GM12874 (cell line): ENCODE measurements at regions not wholly inside any gene's neighbourhood (a gene's known extent, or its start where the extent isn't known, plus 50 kb on each side); places are given as distances from the start of the nearest gene placed in this dataset.

ENCODE experiments used
- TF ChIP-seq, protein P1 (sequence below): IDR thresholded peaks from 2 replicates; pipeline ENCODE4 v1.5.1; 2011; ENCODE audit warnings: low read depth, mild to moderate bottlenecking, control low read depth, low read length, moderate library complexity; ENCODE audit not compliant: insufficient read depth

DNA sequence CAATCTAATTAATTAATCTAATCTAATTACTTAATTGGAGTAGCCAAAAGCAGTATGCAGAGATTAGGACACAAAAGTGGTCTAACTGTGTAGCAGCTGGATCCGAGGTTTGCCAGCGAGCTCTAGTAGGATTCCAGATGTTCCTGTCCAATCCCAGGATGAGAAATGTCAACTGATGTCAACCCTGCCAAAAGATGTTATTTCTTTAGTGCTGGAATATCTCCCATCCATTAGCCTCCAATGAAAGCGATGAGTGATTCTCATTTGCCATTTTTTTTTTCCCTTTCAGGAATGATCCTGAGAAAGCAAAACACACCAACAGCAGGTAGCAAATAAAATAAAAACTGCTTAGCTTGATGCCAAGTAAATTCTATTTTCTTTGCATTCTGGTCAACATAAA, 372.9 kb downstream of the STIM2 start:
- TF ChIP-seq, protein P1, sequence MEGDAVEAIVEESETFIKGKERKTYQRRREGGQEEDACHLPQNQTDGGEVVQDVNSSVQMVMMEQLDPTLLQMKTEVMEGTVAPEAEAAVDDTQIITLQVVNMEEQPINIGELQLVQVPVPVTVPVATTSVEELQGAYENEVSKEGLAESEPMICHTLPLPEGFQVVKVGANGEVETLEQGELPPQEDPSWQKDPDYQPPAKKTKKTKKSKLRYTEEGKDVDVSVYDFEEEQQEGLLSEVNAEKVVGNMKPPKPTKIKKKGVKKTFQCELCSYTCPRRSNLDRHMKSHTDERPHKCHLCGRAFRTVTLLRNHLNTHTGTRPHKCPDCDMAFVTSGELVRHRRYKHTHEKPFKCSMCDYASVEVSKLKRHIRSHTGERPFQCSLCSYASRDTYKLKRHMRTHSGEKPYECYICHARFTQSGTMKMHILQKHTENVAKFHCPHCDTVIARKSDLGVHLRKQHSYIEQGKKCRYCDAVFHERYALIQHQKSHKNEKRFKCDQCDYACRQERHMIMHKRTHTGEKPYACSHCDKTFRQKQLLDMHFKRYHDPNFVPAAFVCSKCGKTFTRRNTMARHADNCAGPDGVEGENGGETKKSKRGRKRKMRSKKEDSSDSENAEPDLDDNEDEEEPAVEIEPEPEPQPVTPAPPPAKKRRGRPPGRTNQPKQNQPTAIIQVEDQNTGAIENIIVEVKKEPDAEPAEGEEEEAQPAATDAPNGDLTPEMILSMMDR = no peak

GRCh38 chr4:27234306-27234899, 373.8 kb downstream of the STIM2 start:
- TF ChIP-seq, protein P1 = no peak

- TF ChIP-seq, protein P1 = no peak
Measured at GRCh38 chr4:27239641-27240040, 379.0 kb downstream of the STIM2 start.

DNA sequence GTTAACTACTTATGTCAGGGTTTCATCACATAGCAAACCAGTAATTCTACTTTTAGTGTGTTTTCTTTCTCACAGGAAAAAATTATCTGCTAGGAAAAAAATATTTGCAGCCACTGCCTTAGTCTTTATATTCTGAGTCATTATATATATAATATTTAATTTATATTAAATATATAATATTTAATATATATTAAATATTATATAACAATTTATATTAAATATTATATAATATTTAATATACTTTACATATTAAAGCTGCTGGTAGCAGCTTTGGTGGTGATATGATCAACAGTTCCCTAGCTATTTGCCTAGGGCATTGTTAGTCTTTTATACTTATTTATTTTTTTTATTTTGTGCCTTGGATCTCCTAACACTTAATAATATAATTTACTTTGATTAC, 381.6 kb downstream of the STIM2 start:
- TF ChIP-seq, protein P1 = no peak

- TF ChIP-seq, protein P1 = no peak
Measured at GRCh38 chr4:27245216-27245615, 384.6 kb downstream of the STIM2 start.

DNA sequence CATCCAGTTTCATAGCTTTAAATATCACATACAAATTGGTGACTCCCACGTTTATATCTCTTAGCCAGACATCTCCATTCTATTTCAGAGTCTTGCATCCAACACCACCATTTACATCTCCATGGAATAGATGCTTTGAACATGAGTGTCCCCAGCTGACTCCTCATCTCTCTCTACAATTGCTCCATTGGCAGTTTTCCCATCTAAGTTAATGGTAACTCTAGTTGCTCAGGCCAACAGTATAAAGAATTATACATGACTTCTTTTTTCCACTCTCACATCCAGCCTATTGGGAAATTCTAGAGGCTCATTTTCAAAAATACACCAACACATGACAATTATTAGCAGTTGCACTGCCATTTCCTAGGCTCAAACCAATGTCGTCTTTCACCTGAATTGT, 388.2 kb downstream of the STIM2 start:
- TF ChIP-seq, protein P1 = no peak

DNA sequence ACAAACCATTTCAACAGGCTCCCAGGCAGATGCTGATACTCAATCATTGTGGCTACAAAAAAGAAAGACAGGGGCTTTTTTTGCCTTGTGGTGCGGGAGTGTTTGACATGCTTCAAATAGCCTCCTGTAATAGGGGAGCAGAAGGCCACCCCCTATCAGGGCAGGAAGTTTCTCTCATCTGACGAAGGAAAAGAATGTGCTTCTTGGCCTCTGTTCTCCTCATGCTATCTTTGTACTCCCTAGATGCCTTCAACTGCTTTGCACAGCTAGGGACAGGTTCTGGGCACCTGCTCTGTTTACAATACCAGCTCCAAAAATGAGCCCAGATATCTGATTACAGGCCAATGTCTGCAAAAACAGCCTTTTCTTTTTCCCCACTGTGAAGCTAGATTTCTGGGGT, 391.1 kb downstream of the STIM2 start:
- TF ChIP-seq, protein P1 = no peak
